ENCODE measurements at regions not wholly inside any gene's neighbourhood (a gene's known extent, or its start where the extent isn't known, plus 50 kb on each side); places are given as distances from the start of the nearest gene placed in this dataset.

DNA sequence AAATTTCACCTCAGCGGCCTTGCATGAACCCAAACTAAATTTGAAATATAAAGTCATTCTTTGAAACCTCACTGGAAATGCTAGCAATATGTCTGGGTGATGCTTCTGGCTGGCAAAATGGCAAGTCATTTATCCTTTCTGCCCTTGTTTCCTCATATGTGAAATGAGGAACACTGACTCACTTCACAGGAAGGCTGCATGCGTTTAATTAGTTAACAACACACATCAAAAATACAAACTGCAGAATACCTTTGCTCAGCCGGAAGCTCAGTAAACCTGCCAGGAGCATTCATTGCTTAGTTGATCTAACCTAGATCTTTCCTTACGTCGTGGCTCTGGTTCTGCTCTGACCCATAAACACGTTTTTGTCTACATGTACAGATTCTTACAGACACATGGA, 214.2 kb upstream of the ACVR2A start:
- DNase-seq, result no peak
- no peak overlapping the region for H3K27ac ChIP-seq (ENCODE audit: low read length)
- WGBS, result 78% methylated on average over 6 of the region's 6 CpGs
- H3K9me3 ChIP-seq (ENCODE audit: control insufficient read depth, low read length), result no peaks in the 10 kb centered on the region
- no peak for ATAC-seq
- H3K4me1 ChIP-seq (ENCODE audit: control insufficient read depth, insufficient read depth, low read length), result no peaks in the 10 kb centered on the region
- intact Hi-C loops (cut with DNase I), result no loop called here
- no peaks in the 10 kb centered on the region for H3K27me3 ChIP-seq (ENCODE audit: control insufficient read depth, insufficient read depth)
- H3K4me3 ChIP-seq (ENCODE audit: low read length), result no peak overlapping the region

DNA sequence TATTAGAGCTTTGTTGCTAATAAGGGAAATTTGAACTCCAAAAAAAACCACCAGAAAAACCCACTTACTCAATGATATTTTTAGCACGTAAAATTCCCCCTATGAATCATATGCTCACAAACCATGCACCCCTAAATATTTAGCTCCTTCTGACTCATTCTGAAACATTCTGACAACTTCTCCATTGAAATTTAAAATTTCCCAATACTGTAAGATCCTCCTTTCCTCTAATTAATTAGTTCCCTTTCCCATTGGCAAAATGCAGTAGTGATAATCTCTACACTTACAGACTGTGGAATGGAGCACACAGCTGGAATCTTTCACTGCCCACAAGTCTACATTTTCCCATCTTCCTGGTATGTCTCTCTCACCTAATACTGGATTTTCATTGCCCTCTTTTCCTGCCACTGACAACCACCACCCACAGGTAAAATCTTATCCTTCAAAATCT, 215.8 kb upstream of the ACVR2A start:
- intact Hi-C loops (cut with DNase I), result no loop called here
- ATAC-seq, result no peak
- Histone ChIP-seq H3K4me3 (ENCODE audit: low read length) (no peak overlapping the region), H3K27me3 (ENCODE audit: control insufficient read depth, insufficient read depth) (no peaks in the 10 kb centered on the region), H3K9me3 (ENCODE audit: control insufficient read depth, low read length) (no peaks in the 10 kb centered on the region), H3K27ac (ENCODE audit: low read length) (no peak overlapping the region), H3K4me1 (ENCODE audit: control insufficient read depth, insufficient read depth, low read length) (no peaks in the 10 kb centered on the region)
- WGBS, result 83% methylated on average over 1 of the region's 1 CpG
- no peak for DNase-seq

DNA sequence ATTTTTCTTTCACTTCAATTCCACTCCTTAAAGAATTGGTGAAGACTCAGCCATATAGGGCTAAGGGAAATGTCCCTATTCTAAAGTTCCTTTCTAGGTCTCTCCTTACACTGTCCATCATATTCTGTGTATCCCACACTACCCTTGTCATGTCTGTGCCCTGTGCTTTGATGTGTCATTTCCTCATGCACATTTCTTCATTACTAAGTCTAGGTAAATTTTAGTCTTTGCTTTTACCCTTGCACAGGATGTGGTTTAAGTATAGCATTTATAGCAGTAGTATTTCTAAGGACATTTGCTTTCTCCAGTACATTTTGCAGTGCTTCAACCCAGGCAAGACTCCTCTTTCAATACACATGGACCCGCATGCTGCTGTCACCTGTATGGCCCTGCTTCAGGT, 221.5 kb upstream of the ACVR2A start:
- no peak for DNase-seq
- no peaks in the 10 kb centered on the region for H3K4me1 ChIP-seq (ENCODE audit: control insufficient read depth, insufficient read depth, low read length)
- WGBS, result 88% methylated on average over 1 of the region's 1 CpG

DNA sequence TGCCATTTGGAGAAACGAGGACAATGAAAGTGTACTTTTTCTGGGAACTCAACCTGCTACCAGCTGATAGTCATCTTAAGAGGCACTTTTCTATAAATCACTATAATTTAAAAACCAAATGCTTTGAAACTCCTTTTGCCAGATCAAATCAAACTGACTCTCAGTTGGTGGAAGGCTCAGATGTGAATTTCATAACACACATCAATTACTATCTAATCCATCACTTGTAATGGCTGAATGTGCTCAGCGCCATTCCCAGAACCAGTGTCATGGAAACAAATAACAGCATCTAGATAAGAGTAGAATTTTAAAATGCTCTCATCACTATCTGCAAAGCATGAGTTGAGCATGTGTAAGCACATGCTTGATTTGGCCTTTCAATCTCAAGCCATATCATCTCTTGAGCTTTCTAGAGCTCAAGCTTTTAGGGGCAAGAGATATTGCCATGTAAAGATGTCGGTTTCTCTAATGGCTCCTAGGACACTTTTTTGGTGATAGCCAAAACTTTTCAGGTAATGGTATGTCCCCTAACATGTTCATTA, 223.1 kb upstream of the ACVR2A start:
- no peak for DNase-seq
- intact Hi-C loops (cut with DNase I), result no loop called here

More for the DNA sequence above, 221.5 kb upstream of the ACVR2A start:
- Histone ChIP-seq H3K27ac (ENCODE audit: low read length) (no peak overlapping the region), H3K9me3 (ENCODE audit: control insufficient read depth, low read length) (no peaks in the 10 kb centered on the region), H3K27me3 (ENCODE audit: control insufficient read depth, insufficient read depth) (no peaks in the 10 kb centered on the region), H3K4me3 (ENCODE audit: low read length) (no peak overlapping the region)
- ATAC-seq, result no peak
- intact Hi-C loops (cut with DNase I), result no loop called here

DNA sequence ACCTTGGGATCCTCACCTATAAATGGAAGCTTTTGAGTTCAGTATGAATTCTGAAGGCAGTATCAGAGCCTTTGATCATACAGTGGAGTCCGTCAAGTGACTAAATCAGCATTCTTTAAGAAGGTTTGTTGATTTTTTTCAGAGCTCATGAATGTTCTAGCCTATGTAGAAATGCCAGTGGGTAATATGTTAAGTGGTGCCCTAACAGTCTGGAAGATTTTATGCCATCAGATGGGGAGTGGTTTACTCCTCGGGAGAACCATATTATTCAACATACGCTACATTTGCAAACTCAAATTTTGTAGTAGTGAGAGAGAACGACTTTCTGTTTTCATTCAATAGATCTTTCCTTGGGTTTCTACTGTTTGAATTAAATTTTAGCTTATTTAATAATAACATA, 225.0 kb upstream of the ACVR2A start:
- Histone ChIP-seq H3K27ac (ENCODE audit: low read length) (no peak overlapping the region), H3K9me3 (ENCODE audit: control insufficient read depth, low read length) (no peaks in the 10 kb centered on the region), H3K4me1 (ENCODE audit: control insufficient read depth, insufficient read depth, low read length) (no peaks in the 10 kb centered on the region), H3K4me3 (ENCODE audit: low read length) (no peak overlapping the region), H3K27me3 (ENCODE audit: control insufficient read depth, insufficient read depth) (no peaks in the 10 kb centered on the region)
- DNase-seq, result no peak
- ATAC-seq, result no peak
- 92% methylated on average over 4 of the region's 4 CpGs for WGBS
- intact Hi-C loops (cut with DNase I), result no loop called here

More for the DNA sequence above, 223.1 kb upstream of the ACVR2A start:
- ATAC-seq, result no peak
- H3K4me1 ChIP-seq (ENCODE audit: control insufficient read depth, insufficient read depth, low read length), result no peaks in the 10 kb centered on the region
- 76% methylated on average over 3 of the region's 3 CpGs for WGBS
- no peaks in the 10 kb centered on the region for H3K27me3 ChIP-seq (ENCODE audit: control insufficient read depth, insufficient read depth)
- no peak overlapping the region for H3K4me3 ChIP-seq (ENCODE audit: low read length)
- no peaks in the 10 kb centered on the region for H3K9me3 ChIP-seq (ENCODE audit: control insufficient read depth, low read length)
- no peak overlapping the region for H3K27ac ChIP-seq (ENCODE audit: low read length)

DNA sequence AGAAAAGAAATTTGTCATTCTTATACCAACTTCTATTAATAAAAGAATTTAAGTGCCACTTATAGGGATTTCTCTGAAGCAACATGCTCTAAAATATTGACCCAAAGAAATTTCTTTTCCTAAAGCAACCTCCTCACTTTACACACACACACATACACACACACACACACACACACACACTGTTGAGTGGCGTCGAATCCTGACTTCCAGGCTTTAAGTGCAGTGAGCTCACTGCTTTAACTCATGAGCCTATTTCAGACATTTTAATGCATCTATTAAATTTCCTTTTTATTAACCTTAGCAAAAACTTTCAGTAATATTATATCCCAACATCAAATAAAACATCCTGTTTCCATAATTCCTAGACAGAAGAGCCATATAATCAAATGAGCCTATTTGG, 229.1 kb upstream of the ACVR2A start:
- H3K9me3 ChIP-seq (ENCODE audit: control insufficient read depth, low read length), result no peaks in the 10 kb centered on the region
- WGBS, result 77% methylated on average over 2 of the region's 2 CpGs
- intact Hi-C loops (cut with DNase I), result no loop called here
- ATAC-seq (no peak), DNase-seq (no peak)
- H3K27me3 ChIP-seq (ENCODE audit: control insufficient read depth, insufficient read depth), result no peaks in the 10 kb centered on the region
- H3K27ac ChIP-seq (ENCODE audit: low read length), result no peak overlapping the region
- H3K4me1 ChIP-seq (ENCODE audit: control insufficient read depth, insufficient read depth, low read length), result no peaks in the 10 kb centered on the region
- H3K4me3 ChIP-seq (ENCODE audit: low read length), result no peak overlapping the region

DNA sequence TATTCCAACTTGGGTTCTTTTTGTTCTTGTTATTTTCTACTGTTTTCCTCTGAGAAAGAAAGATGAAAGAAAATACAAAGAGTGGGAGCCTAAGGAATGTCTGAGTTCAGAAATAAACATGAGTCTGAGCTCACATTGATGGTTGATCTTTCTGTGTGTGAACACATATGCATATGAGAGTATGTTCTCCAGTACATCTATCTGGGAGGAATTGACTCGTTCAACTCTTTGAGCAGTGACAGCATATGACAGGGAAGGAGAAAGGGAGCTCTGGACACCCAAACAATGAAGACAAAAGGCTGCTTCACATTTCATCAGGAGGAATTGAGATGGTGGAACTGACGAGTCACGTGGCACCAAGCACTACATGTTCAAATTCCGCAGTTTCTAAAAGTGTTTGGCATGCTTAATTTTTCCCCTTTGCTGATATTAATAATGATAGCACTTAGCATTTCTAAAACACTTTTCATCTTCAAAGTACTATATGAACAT, 229.8 kb upstream of the ACVR2A start:
- no peak for ATAC-seq
- Histone ChIP-seq H3K9me3 (ENCODE audit: control insufficient read depth, low read length) (no peaks in the 10 kb centered on the region), H3K4me3 (ENCODE audit: low read length) (no peak overlapping the region), H3K4me1 (ENCODE audit: control insufficient read depth, insufficient read depth, low read length) (no peaks in the 10 kb centered on the region), H3K27ac (ENCODE audit: low read length) (no peak overlapping the region), H3K27me3 (ENCODE audit: control insufficient read depth, insufficient read depth) (no peaks in the 10 kb centered on the region)
- 87% methylated on average over 4 of the region's 4 CpGs for WGBS
- no peak for DNase-seq
- intact Hi-C loops (cut with DNase I), result no loop called here

DNA sequence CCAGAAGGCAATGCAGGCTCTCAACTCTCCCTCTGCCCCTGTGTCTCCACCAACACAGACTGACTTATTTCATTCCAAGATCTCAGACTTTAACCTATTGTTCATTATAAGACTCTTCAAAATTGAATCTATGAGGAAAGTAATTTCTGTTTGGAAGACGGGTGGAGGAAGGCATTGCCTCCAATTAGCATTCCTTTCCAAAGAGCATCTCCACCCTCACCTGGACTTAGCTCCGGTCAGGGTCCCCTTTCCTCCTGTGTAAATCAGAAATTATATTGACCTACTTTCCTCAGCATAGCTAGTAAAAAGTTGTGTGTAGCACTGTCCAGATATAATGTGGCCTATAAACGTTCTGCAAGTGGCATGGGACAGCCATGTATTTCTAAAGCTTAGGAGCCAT, 230.4 kb upstream of the ACVR2A start:
- WGBS, result 56% methylated on average over 3 of the region's 3 CpGs
- no peaks in the 10 kb centered on the region for H3K4me1 ChIP-seq (ENCODE audit: control insufficient read depth, insufficient read depth, low read length)
- intact Hi-C loops (cut with DNase I), result no loop called here
- no peaks in the 10 kb centered on the region for H3K27me3 ChIP-seq (ENCODE audit: control insufficient read depth, insufficient read depth)
- no peak for DNase-seq
- no peak for ATAC-seq
- no peak overlapping the region for H3K4me3 ChIP-seq (ENCODE audit: low read length)
- H3K27ac ChIP-seq (ENCODE audit: low read length), result no peak overlapping the region
- H3K9me3 ChIP-seq (ENCODE audit: control insufficient read depth, low read length), result no peaks in the 10 kb centered on the region

DNA sequence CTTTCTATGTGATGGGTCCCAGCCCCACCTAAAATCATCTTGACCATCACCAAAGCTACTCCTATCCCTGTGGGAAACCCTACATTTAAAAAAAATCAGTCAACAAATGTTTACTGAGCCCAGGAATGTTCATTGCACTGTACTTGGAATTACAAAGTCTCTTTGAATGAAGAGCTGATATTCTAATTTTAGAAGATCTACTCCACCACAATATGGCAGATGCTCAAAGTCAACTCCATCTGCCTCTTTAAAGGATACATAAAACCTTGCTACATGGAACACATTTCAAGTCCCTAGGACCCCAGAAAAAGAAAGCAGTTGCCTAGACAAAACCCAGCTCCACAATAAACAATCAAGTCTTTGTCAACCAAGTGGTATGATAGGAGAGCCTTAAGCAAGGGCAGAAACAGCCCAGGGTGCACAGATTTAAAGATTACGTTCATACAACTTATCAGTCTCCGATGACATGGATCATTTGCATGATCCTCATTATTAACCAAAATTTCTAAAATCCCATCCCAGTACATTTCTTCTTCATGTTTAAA, 234.3 kb upstream of the ACVR2A start:
- H3K27ac ChIP-seq (ENCODE audit: low read length), result no peak overlapping the region
- no peaks in the 10 kb centered on the region for H3K27me3 ChIP-seq (ENCODE audit: control insufficient read depth, insufficient read depth)
- H3K4me3 ChIP-seq (ENCODE audit: low read length), result no peak overlapping the region
- WGBS, result 69% methylated on average over 2 of the region's 2 CpGs
- H3K4me1 ChIP-seq (ENCODE audit: control insufficient read depth, insufficient read depth, low read length), result no peaks in the 10 kb centered on the region
- DNase-seq (no peak), ATAC-seq (no peak)
- intact Hi-C loops (cut with DNase I), result no loop called here
- no peaks in the 10 kb centered on the region for H3K9me3 ChIP-seq (ENCODE audit: control insufficient read depth, low read length)

DNA sequence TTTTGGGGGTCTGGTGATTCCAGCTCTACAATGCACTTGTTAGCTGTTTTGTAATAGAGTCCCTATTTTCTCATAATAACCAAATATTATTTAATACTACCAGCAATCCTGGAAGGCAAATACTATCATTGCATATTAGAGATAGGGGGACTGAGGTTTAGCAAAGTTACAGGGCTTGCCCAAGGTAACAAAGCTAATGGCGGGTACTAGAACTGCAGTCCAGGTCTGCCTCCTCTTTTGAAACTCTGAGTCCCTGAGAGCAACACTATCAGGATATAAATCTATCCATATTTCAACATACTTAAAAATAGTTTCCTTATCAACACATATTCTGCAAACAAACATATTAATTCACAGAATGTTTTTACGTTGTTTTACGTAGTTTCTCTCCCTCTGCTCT, 235.5 kb upstream of the ACVR2A start:
- H3K4me1 ChIP-seq (ENCODE audit: control insufficient read depth, insufficient read depth, low read length), result no peaks in the 10 kb centered on the region
- WGBS, result 93% methylated on average over 3 of the region's 3 CpGs
- no peak overlapping the region for H3K27ac ChIP-seq (ENCODE audit: low read length)
- no peak overlapping the region for H3K4me3 ChIP-seq (ENCODE audit: low read length)
- DNase-seq, result no peak
- intact Hi-C loops (cut with DNase I), result no loop called here
- no peaks in the 10 kb centered on the region for H3K27me3 ChIP-seq (ENCODE audit: control insufficient read depth, insufficient read depth)
- no peak for ATAC-seq
- no peaks in the 10 kb centered on the region for H3K9me3 ChIP-seq (ENCODE audit: control insufficient read depth, low read length)

DNA sequence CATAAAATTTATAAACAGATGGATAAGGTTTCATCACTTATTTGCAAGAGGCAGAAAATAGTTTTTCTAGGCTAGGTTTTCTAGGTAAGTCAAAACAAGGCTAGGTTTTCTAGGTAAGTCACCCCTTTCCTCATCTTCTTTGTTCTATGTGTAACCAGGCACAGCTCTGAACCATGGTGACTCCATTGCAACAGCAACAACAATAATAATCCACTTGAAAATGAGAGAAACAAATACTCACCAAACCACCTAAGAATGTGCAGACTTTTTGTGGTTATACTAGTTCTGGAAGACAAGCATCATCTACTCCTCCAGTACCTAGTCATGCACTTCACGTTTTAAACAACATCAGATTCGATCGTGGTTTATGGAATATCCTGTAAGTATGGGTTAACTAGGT, 237.4 kb upstream of the ACVR2A start:
- intact Hi-C loops (cut with DNase I), result no loop called here
- Histone ChIP-seq H3K27ac (ENCODE audit: low read length) (no peak overlapping the region), H3K27me3 (ENCODE audit: control insufficient read depth, insufficient read depth) (no peaks in the 10 kb centered on the region), H3K4me3 (ENCODE audit: low read length) (no peak overlapping the region), H3K4me1 (ENCODE audit: control insufficient read depth, insufficient read depth, low read length) (no peaks in the 10 kb centered on the region), H3K9me3 (ENCODE audit: control insufficient read depth, low read length) (no peaks in the 10 kb centered on the region)
- DNase-seq (no peak), ATAC-seq (no peak)
- WGBS, result 93% methylated on average over 3 of the region's 3 CpGs

DNA sequence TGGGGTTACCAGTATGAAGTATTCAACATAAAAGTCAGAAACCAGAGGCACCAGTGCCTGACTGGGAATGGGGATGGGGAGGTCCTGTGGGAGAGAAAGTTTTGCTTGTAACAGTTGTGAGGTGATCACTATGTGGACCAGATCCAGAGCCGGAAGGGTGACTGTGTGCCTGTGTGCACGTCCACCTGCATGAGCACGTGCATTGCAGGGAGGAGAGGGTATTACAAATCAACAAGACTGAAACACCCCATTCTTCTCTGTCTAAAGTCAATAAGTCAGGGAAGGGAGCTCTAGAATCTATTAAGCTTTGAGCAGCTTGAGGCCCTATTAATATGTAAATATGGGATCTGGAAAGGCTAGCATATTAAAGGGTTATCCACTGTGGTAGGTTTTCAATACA, 241.0 kb upstream of the ACVR2A start:
- H3K27ac ChIP-seq (ENCODE audit: low read length), result no peak overlapping the region
- WGBS, result 68% methylated on average over 3 of the region's 3 CpGs
- H3K4me1 ChIP-seq (ENCODE audit: control insufficient read depth, insufficient read depth, low read length), result no peaks in the 10 kb centered on the region
- ATAC-seq (no peak), DNase-seq (no peak)
- no peak overlapping the region for H3K4me3 ChIP-seq (ENCODE audit: low read length)
- H3K27me3 ChIP-seq (ENCODE audit: control insufficient read depth, insufficient read depth), result no peaks in the 10 kb centered on the region
- intact Hi-C loops (cut with DNase I), result no loop called here
- H3K9me3 ChIP-seq (ENCODE audit: control insufficient read depth, low read length), result no peaks in the 10 kb centered on the region
